Thoracic aorta (tissue), 2 donors: ENCODE measurements at regions not wholly inside any gene's neighbourhood (a gene's known extent, or its start where the extent isn't known, plus 50 kb on each side); places are given as distances from the start of the nearest gene placed in this dataset.

Experiments used
- ATAC-seq: fragments of 150-250 bp; one replicate; pipeline ENCODE4 v1.8.0; 2017; ENCODE audit warnings: low read depth; ENCODE audit not compliant: insufficient number of reproducible peaks, low FRiP score
- DNase-seq: peaks from one replicate; pipeline ENCODE4 v3.0.0-alpha.2; 2020; ENCODE audit warnings: low spot score
- H3K27ac ChIP-seq, 2 donors: fragments of 200-600 bp; sonication (generic); 1 replicate in 1 of 2; 2 replicates in 1 of 2; pipeline ENCODE4 v1.5.1; 2016; ENCODE audit warnings: mild to moderate bottlenecking in 2 of 2, moderate library complexity in 2 of 2
- H3K27me3 ChIP-seq: fragments of 200-600 bp; sonication (generic); replicated peaks from 2 replicates; pipeline ENCODE4 v1.6.0; 2016; ENCODE audit warnings: mild to moderate bottlenecking; ENCODE audit not compliant: insufficient read depth
- H3K36me3 ChIP-seq: fragments of 200-600 bp; sonication (generic); one replicate; pipeline ENCODE4 v1.5.1; 2016
- H3K4me1 ChIP-seq, 2 donors: fragments of 200-600 bp; sonication (generic); 1 replicate in 1 of 2; 2 replicates in 1 of 2; pipeline versions ENCODE4 v1.5.1 to v1.6.0; 2016; ENCODE audit warnings: low read depth in 2 of 2, mild to moderate bottlenecking in 1 of 2; ENCODE audit not compliant: control insufficient read depth in 1 of 2
- H3K4me3 ChIP-seq: fragments of 200-600 bp; sonication (generic); 2 replicates; pipeline ENCODE4 v1.5.1; 2016; ENCODE audit warnings: mild to moderate bottlenecking
- H3K9me3 ChIP-seq: fragments of 200-600 bp; sonication (generic); 2 replicates; pipeline ENCODE4 v1.5.1; 2016
- TF ChIP-seq, protein P1 (sequence below): fragments of 200-600 bp; sonication (generic); IDR thresholded peaks from one replicate; pipeline ENCODE4 v1.5.1; 2019; ENCODE audit warnings: antibody characterized with exemption

DNA sequence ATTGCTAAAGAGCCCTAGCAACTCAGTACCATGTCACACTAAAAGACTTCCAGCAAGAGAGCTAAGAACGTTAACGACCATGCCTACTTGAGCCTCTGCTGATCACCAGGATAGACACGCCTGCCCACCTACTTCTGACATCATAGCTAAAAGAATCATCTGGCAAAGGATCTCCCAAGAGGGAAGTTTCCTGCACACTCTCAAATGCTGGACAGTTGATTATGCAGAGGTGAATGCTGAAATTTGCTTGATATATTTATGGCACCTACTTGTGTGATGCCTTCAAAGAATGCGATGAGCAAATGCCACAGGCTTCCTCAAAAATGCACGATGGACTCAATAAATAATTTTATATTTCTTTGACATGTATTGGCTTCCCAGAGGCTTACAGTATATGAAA, 113.6 kb downstream of the GALC start:
- Histone ChIP-seq H3K9me3 (no peaks in the 10 kb centered on the region), H3K4me1 (no peaks in the 10 kb centered on the region), H3K4me3 (no peak overlapping the region), H3K27ac (no peak overlapping the region), H3K36me3 (no peaks in the 10 kb centered on the region), H3K27me3 (no peaks in the 10 kb centered on the region)
- DNase-seq = no peak
- ATAC-seq = no peak
- TF ChIP-seq, protein P1, sequence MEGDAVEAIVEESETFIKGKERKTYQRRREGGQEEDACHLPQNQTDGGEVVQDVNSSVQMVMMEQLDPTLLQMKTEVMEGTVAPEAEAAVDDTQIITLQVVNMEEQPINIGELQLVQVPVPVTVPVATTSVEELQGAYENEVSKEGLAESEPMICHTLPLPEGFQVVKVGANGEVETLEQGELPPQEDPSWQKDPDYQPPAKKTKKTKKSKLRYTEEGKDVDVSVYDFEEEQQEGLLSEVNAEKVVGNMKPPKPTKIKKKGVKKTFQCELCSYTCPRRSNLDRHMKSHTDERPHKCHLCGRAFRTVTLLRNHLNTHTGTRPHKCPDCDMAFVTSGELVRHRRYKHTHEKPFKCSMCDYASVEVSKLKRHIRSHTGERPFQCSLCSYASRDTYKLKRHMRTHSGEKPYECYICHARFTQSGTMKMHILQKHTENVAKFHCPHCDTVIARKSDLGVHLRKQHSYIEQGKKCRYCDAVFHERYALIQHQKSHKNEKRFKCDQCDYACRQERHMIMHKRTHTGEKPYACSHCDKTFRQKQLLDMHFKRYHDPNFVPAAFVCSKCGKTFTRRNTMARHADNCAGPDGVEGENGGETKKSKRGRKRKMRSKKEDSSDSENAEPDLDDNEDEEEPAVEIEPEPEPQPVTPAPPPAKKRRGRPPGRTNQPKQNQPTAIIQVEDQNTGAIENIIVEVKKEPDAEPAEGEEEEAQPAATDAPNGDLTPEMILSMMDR = no peak

DNA sequence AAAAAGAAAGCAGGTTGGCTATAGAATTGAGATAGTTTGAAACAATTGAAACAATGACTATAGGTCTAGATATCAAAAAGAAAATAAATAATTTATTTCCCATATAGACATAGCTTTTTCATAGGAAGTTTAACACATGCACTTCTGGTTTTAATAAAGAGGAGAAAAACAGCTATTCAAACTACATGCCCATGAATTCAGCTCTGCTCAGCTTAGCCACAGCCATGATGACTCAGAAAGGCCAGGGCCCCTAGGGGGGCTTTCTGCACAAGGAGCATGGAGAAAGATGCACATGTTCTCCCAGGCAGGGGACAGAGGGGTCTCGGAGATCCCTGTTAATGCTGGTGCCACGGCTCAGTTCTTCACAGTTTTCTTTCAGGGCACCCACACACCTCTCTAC, 114.0 kb downstream of the GALC start:
- DNase-seq (no peak), ATAC-seq (no peak)
- Histone ChIP-seq H3K4me3 (no peak overlapping the region), H3K36me3 (no peaks in the 10 kb centered on the region), H3K9me3 (no peaks in the 10 kb centered on the region), H3K4me1 (no peaks in the 10 kb centered on the region), H3K27ac (no peak overlapping the region), H3K27me3 (no peaks in the 10 kb centered on the region)
- TF ChIP-seq, protein P1 = no peak

DNA sequence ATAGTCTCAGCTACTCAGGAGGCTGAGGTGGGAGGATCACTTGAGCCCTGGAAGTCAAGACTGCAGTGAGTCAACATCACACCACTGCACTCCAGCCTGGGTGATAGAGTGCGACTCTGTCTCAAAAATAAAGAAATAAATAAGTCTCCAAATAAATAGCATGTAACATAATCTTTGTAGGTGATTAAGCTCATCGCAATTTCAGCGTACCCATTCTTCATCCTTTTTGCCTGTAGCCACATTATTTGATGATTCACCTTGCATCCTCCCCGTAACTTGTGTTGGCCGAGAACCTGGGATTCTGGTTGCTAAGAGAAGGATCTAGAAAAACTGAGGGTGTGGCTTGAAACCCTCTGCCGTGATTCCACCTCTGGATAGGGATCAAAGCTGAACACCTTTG, 115.1 kb downstream of the GALC start:
- no peaks in the 10 kb centered on the region for H3K27me3 ChIP-seq
- ATAC-seq (no peak), DNase-seq (no peak)
- no peak overlapping the region for H3K27ac ChIP-seq
- TF ChIP-seq, protein P1 = no peak
- no peaks in the 10 kb centered on the region for H3K36me3 ChIP-seq
- no peaks in the 10 kb centered on the region for H3K9me3 ChIP-seq
- H3K4me1 ChIP-seq = no peaks in the 10 kb centered on the region
- H3K4me3 ChIP-seq = no peak overlapping the region

DNA sequence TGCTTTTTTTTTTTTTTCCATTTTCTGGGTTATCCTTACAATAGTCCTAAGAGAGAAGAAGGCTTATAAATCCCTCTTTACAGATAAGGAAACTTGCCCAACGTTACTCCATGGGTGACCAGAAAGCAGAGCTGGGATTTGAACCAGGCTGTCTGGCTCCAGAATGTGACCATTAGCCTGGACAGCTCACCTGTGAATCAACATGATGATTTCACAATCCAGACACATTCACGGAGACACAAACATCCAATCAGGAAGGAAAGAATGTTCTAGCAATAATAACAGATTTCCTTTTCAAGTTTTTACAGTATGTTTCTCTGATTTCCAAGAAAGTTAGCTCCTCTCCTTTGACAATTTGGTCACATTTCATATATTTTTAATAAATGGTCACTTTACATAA, 118.3 kb downstream of the GALC start:
- ATAC-seq (no peak), DNase-seq (no peak)
- Histone ChIP-seq H3K27ac (no peak overlapping the region), H3K4me1 (no peaks in the 10 kb centered on the region), H3K36me3 (no peaks in the 10 kb centered on the region), H3K4me3 (no peak overlapping the region), H3K9me3 (no peaks in the 10 kb centered on the region), H3K27me3 (no peaks in the 10 kb centered on the region)
- TF ChIP-seq, protein P1 = no peak

DNA sequence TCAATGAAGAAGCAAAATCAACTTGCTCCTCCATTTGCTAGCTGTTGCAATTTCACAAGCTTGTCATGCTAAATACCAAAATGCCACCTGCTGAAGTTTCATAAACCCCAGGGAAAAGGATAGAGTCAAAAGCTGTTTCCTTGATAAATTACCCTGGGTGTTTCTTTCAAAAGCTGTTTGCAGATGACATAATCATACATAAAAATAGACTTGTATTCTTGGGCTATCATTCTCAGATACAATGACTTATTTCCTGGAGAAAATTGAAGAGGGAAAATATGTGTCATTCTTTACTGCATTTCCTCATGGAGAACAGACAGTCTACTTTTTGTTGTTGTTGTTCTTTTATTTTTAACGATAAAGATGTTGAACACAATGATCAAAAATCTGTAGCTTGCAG, 119.2 kb downstream of the GALC start:
- Histone ChIP-seq H3K27ac (no peak overlapping the region), H3K4me1 (no peaks in the 10 kb centered on the region), H3K4me3 (no peak overlapping the region), H3K36me3 (no peaks in the 10 kb centered on the region), H3K9me3 (no peaks in the 10 kb centered on the region), H3K27me3 (no peaks in the 10 kb centered on the region)
- TF ChIP-seq, protein P1 = no peak
- DNase-seq = no peak
- no peak for ATAC-seq
